Hippocampal formation (tissue), 2 donors: ENCODE measurements at regions not wholly inside any gene's neighbourhood (a gene's known extent, or its start where the extent isn't known, plus 50 kb on each side); places are given as distances from the start of the nearest gene placed in this dataset.
"Not testable (repeated sequence)": the region's sequence is repeated elsewhere in the genome, so short reads cannot be mapped to it uniquely, and the experiment has no call there.

Experiments
- DNase-seq, 2 donors: peaks; one replicate each; lab custom pipeline; 2025; lab: John Stamatoyannopoulos, UW

DNA sequence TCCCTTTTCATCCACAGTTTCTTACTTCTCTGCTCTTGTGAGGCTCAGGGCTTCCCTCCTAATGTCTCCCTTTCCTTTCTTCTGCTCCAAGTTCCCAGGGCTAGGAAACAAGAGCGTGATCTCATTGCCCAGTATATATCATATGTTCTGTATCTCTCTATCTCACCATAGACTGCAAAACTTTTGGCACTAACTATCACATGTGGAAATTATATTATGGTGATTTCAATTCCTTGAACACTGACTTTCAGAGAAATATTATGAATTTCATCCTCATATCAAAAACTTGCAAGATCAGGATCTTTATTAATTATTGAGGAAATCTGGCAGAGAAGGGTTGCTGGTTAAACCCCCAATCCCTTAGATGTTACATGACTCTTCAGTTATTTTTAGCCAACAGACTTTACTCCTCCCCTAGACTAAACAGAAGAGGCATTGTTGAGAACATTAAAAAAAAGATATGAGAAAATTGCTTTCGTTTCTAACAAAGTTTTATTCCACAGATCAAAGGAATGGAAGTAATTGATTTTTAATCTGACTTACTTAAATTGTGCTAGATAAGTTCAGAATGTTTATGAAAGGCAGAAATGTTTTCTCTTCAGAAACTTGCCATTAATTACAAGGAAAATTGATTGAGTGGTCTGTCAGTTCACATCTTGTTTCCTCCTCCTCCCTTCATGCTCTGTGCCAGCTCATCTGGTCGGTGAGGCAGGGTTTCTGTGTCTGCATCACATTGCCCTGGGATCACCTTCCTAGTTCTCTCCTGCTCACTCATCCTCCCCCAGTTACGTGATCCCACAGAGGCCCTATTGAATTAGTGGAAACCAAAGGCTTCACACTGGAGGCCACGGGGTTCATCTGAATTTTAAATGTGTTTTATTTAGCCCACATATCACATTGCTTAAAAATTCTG, 378.5 kb downstream of the LMO7 start:
- DNase-seq, result no peak

DNA sequence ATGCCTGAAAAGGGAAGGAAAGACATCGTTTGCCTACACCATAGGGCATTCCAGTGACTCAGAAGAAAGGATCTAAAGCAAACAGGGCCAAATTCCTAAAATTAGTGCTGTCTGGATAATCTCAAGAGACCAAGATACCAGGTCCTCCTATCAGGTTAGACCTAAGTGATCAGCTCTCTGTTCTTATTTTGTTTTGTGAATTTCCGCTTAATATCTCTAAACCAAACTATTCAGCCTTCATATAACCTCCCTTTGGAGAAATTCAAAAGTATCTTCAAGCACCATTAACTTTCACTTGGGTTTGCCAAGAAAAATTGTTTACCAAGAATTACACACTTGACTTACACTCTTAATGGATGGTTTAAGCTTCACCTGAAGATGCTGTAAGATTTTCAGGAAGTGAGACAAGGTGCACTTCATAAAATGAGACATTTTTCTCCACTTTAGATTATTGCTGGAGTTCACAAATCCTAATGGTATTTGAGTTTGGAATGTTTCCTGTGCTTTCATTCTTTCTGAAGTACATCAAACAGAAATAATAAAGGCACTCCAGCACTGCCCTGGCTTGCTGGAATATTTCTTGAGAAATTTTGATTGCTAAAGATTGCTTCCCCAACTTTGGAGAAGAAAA, 376.1 kb downstream of the LMO7 start:
- DNase-seq, result no peak

DNA sequence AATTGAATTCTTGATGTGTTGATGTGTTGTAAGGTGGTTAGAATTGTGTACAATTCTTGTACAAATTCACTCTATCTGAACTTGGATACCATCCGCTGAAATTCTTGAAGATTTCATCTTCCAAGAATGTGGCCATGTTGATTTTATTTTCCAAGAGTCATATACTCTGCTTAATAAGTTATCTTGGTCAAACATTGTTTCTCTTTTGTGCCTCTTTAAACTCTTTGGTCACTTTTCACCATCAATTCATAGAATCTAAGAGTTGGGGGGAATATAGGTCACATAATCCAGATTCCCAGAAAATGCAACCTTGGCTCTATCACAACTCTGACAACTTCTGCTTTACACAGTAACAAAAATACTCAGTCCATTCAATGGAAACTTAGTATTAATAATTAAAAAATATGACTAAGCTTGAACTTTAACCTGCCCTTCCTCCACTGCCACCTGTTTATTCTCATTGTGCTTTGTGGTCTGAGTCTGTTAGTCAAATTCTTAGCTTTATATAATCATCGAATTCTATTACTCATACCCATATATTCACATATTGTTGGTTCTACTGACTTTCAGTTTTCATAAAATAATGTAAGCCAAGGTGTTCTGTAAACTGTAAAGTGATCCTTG, 373.2 kb downstream of the LMO7 start:
- no peak for DNase-seq

DNA sequence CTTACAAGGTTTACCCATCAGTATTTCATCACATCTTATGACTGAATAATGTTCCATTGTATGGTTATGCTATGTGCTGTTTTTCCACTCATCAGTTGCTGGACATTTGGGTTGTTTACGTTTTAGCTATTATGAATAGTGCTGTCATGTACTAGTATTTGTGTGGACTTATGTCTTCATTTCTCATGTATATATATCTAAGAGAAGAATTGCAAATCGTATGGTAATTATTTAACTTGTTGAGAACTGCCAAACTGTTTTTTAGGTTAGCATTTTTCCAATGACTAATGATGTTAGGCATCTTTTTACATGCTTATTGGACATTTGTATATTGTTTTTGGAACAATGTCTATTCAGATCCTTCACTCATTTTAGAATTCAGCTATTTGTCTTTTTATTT, 368.3 kb downstream of the LMO7 start:
- DNase-seq, result no peak

DNA sequence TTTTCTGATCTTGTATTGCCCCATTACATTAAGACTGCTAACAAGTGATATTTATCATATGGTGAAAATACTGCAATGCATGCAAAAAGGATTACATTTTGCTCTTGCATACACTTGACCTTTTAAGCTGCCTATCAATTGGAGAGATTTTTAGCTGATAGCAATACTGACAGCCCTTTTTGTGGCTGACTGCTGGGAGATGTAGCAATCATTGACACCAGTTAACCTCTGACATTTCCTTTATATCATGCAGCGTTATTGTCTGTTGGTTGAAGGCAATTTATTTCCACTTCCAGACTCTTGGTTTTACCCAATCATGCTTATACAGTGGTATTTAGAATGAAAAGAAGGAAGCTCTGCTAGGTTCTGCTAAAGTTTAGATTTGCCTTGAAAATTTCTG, 364.0 kb downstream of the LMO7 start:
- no peak for DNase-seq

DNA sequence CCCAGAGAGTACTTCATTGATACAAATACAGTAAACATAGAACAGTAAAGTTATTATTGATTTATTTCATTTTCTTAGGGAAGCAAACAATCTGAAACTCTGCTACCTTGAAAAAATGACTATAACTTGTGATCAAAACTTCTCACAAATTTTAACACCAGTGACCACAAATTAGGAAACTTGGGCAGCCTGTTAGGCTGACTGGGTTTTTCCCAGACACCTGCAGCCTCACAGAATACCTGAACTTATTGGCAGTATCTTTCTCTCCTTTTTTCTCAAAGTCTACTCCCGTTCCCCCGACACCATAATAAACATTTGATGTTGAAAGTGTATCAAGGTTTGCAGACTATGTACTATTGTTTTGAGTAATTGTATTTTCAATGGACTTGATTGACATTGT, 360.5 kb downstream of the LMO7 start:
- DNase-seq, result no peak

DNA sequence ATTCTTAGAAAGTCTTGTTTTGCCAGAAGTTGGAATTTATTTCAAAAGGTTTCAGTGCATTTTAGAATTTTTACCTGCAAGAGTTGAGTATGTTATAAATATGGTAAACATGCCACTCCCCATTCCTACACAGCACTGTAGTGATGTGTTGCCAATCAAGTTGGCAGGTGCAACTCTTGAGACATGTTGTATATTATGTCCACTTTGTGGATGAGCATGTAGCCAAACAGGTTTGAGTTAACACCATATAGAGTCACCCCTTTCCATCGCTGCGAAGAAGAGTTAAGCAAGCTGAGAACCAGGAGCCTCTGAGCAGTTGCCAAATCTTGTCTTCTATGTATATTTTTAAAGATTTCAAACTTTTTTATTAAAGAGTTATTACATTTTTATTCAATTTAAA, 359.8 kb downstream of the LMO7 start:
- no peak for DNase-seq

DNA sequence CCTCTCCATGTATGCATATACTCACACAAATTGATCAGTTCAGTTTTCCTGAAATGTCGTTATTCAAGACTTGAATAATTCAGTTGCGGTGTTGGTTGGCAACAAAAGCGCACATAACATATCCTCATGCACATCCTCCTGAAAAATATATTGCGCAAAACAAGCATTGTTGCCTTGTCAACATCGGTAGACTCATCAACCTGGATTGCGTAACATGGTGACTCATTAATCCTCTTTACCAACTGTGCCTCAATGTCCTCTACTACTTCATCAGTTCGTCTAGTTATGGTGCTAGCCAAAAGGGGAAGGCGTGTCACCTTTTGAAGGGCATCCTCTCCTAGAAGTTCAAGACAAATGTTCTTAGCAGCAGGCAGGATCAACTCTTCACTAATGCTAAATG, 357.7 kb downstream of the LMO7 start:
- DNase-seq, result no peak

DNA sequence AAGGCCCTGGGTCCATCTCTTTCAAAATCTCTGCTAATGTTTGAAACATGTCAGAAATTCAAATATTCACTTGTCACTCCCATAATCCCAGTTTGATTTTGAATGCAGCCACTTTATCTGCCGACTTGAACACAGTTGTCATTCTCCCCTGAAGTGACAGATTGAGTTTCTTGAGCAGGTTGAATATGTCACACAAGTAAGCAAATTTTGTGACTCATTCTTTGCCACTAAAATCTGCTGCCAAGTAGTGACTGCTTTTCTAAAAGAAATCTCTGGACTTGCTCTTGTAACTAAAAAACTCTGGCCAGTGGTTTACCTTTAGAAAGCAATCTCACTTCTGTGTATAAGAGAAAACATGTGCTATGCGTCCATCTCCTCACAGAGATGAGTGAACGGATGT, 357.1 kb downstream of the LMO7 start:
- DNase-seq, result no peak

DNA sequence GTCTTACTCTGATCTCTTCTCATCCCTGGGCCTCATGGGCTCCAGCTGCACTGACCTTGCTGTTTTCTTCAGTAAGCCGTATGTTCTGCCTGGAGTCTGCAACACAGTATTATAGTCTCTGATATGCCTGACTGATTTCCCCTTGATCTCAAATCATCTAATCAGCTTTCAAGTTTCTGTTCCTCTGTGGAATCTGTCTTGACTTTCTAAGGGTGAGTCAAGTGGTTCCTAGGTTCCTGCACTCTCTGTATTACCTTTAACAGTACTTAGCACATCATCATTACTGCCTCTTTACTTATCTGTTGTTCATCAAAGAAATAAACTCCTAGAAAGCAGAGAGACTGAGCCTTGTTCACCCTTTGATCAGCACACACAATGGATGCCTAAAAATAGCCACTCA, 350.7 kb downstream of the LMO7 start:
- DNase-seq, result no peak

DNA sequence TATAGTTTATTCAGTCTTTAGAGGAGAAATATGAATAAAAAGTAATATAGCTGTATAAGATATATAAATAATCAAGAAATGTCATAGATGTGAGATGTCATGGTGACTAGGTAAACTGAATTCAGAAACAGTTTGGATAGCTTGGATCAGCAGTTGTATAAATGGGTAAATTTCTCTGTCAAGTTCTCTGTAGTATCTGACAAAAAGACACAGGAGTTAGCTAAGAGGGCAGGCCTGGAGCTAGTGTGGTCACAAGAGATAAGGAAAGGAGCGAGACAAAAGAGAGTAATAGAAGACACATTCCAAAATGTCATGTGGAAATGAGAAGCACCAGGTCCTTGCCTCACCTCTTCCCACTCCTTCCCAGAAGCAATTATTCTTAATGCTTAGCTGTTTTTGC, 349.0 kb downstream of the LMO7 start:
- DNase-seq, result no peak

DNA sequence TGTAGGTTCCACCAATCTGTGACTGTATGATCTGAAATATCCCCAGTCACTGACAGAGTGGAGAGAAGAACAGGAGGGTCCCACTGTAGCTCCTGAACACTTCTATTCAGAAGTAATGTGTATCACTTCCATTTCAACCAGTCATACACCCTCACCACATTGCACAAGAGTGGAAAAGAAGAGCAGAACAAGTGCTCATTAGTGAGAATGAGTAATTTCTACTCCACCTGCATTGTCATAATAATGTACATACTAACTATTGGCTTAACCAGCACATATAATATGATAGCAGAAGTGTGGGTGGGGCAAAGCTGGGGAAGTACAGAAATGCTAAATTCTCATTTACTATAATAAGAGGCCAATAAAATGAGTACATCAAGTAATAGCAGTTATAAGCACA, 342.7 kb downstream of the LMO7 start:
- DNase-seq, result no peak

DNA sequence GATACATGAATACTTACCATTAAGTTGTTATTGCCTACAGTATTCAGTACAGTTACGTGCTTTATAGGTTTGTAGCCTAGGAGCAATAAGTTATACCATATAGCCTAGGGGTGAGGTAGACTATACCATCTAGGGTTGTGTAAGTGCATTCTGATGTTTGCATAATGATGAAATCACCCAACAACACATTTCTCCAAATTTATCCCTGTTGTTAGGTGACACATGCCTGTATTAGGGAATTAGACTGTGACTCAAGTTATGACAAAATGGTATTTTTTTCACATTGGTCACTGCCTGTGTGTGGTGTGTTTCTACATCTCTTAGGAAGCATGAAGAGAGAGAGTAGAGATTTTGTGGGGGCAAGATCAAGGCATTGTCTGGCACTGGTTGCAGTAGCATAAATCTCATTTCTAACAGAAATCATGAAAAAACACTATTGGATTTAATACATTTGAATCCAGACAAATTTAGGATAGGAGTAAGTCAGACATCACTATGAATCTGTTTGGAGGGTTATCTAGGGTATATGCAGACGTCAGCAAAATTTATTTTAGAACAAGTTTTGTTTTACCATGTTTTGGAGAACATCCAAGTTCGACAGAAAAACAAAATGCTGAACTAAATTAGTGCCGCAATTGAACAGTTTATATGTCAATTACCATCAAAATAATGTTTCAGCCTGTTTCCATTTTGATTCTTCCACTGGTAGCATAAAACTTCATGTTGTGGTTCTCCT, 332.1 kb downstream of the LMO7 start:
- no peak for DNase-seq

DNA sequence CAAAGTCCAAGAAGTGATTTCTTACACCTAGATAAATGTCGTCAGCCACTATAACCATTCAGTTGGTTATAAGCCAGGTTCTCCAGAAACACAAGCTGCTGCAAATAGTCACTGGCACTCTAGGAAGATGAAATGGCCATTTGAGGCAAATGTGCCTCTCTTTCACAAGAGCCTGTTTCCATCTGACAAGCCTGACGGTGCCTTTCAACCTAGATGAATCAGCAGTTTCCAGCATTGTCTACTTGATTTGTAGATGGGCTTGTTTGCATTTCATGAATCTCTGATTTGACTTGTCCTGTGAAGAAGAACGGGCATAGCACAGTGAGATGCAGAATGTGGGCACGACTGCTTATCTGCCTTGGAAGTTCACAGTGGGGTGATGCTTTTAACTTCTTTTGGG, 327.2 kb downstream of the LMO7 start:
- no peak for DNase-seq

DNA sequence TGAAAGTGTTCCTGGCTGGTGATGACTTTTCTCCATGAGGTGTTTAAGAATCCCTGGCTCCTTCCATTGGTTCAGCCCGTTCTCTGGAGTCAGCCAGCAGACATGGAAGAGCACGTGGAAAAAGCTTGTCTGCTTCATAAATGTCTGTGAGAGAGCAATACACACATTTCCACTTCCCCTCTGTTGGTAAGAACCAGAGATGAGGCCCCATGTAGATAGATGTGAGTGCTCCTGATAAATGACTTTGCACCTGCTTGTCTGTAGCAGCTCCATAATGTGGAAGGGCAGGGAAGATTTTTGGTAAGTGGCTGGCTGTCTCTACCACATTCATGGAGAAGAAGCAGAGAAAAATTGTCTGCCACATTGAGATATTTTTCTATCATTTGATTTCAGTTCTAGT, 325.8 kb downstream of the LMO7 start:
- DNase-seq, result no peak

DNA sequence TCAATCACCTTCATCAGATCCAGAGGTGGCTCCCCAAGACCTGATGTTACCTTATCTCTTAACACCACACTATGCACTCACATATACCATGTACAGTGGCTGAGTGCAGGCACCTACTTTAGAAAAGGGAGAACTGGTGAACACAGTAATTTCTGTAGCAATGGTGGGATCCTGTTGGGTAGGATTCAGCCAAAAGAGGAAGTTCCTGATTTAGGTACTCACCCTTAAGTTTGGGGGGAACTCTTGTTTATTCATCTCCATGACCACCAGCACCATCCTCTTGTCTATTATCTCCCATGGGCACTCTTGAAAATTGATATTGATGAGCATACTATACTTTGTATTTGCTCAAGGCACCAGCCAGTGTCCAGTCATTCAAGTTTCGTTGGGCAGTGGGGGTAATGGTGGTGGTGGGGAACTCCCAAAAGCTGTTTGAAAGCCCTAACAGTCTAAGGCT, 324.4 kb downstream of the LMO7 start:
- DNase-seq, result no peak

DNA sequence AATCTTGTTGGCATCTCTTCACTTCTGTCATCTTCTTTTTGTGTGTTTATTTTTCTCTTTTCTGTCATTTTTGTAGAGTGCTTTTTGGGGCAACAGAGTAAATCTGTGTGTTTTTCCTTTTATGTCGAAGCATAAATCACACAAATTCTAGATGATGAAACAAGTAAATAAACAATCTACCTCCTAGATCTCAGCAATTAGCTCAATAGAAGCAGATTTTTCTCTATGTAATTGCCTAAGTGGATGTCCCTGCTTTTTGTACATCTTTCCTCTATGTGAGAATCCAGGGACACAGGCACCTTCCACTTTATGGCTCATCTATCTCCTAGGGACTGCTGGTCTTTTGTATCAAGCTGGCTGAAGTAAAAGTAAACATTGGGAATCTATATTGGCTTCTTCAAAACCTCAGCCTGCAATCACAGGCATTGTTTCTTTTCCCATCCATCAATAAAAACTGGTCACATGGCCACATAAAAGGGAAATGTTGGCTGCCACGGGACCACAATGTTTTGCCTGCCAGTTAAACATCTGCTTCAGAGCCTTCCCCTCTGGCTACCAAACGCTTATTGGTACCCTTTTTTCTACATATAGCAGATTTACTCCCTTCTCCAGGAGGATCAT, 323.8 kb downstream of the LMO7 start:
- no peak for DNase-seq

DNA sequence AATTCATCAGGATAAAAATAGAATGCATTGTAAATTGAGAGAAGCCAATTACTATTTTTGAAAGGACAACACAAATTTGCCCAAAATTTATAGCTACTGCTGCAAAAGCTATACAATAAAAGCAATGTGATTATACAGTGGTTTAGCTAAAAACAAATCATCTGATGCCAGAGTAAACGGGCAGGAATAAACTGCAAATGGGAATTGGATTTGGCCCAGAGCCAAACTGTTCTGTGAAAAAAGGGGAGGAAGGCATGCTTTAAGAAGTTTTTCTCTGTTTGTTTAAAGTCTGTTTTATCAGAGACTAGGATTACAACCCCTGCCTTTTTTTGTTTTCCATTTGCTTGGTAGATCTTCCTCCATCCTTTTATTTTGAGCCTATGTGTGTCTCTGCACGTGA, 317.5 kb downstream of the LMO7 start:
- DNase-seq, result not testable (repeated sequence)

DNA sequence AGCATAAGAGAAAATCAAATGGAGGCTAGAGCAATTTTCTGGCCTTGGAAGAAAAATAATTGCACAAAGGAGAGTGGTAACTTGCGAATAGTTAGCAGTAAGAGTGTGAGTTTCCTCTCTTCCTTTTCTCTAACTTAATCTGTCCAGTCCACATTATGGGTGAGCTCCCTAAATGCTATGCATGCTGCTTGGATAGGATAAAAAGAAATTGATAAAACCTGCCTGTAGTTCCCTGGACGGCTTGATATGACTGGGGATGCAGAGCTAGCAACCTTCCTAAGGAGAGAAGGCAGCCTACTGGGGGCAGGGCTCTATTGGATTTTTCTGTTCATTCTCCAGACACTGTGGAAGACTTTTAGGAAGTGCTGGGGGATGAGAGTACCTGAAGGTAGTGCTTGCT, 311.3 kb downstream of the LMO7 start:
- DNase-seq, result no peak

DNA sequence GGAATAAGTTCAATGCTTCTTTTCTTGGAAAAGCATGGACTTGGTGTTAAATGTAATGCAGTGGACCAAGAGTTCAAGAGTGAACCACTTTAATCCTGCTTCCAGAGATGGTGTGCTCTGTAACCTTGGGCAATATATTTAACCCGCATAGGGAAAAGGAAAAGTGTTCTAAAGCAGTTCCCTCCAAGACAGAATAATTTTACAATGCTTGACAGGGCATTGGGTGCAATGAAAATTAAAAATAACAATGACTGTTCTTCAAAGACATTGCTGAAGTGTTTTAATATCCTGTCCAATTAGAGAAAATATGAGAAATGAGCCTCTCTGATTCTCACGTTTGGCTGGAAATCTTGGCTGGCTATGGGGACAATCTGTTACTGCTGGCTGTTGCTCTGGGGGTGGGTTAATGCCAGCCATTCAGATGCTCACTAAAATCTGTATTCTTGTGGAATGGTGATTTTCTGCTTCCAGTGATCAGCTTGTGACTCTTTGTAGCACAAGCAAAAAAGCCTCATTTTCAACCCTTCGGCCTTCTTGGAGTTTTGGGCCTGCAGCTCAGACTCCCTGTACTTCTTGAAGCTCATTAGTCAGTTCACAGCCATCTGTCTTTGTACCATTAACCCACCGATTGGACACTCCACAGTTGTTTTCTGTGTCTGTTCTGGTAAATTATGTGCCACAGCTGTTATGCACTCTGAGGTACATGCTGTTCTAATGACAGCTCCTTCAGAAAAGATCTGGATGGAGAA, 310.6 kb downstream of the LMO7 start:
- peak in 1 of 2 donors; percentile 4 for DNase-seq

DNA sequence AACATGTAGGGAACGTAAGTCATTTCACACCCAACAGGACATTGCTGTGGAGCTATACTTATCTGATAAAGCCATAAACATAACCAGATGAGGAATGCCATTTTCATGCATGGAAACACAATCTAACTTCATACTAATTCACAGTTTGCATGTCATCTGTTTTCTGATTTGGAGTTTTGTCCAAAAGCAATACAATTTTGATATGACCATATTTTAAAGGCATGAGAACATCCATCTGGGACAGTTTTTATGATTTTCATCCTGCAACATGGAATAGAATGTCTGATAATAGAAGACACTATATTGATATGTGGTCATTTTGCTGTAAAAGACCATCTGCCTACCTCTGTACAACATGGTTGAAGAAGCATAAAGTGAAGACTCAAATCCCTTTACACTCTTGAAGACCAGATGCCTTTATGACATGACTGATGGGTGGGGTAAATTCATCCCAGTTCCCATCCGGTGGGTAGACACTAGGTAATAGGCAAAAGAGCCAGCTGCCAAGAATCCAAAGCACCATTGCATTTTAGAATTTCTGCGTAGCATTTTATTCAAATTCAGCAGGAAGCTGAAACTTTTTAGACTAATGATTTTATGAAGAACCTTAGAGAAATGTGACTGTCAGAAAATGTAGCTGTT, 309.8 kb downstream of the LMO7 start:
- DNase-seq, result no peak
